AG04449 (cell line): ENCODE measurements at regions not wholly inside any gene's neighbourhood (a gene's known extent, or its start where the extent isn't known, plus 50 kb on each side); places are given as distances from the start of the nearest gene placed in this dataset.
"Not testable (repeated sequence)": the region's sequence is repeated elsewhere in the genome, so short reads cannot be mapped to it uniquely, and the experiment has no call there.

Experiments
- CTCF ChIA-PET: fragments of 350-600 bp; formaldehyde crosslinking; extraction: SDS; loops from one replicate; lab custom pipeline; 2021; ENCODE audit warnings: antibody characterized with exemption; lab: Yijun Ruan, JAX
- POLR2A ChIA-PET: fragments of 400-600, 350-600 bp; formaldehyde crosslinking; extraction: SDS; loops from one replicate; lab custom pipeline; 2020; ENCODE audit warnings: antibody characterized with exemption, inconsistent platforms; lab: Yijun Ruan, JAX
- DNase-seq: peaks from one replicate; pipeline ENCODE4 v3.0.0-alpha.2; 2010; ENCODE audit warnings: low read depth, low spot score
- H3K4me3 ChIP-seq: 2 replicates; pipeline ENCODE4 v1.5.1; 2011; ENCODE audit warnings: low read depth, mild to moderate bottlenecking, control low read depth, low read length
- TF ChIP-seq, protein P1 (sequence below): IDR thresholded peaks from one replicate; pipeline ENCODE4 v1.5.1; 2011; ENCODE audit warnings: mild to moderate bottlenecking, moderate library complexity, low read length, control low read depth, inconsistent platforms; ENCODE audit not compliant: insufficient read depth; ENCODE audit errors: missing control alignments

DNA sequence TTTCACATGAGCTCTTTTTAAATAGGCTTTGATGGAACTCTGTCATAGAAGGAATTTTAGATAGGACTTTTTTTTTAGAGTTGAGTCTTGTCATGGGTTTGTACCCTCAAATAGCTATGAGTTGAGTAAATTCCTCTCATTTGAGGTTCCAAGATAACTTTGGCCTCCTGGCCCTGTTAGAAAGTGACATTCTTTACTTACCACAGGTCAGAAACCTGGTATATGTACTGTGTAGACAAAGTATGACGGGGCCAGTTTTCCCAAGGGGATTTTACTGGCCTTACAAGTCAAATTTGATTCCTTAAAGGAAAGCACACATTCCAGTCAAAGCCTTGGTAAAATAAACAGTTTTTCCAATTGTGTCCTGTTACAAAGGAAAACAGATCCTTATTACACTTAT lies 729.3 kb upstream of the LUZP2 start:
- no peak overlapping the region for H3K4me3 ChIP-seq
- POLR2A ChIA-PET: no interaction called here
- no peak for DNase-seq
- CTCF ChIA-PET: interaction anchor here (0.9 to 1.1 kb wide), 3 partner anchors 8 to 228 kb away, joined by 3 read pairs; no protein-coding TSS in a partner anchor
- TF ChIP-seq, protein P1, sequence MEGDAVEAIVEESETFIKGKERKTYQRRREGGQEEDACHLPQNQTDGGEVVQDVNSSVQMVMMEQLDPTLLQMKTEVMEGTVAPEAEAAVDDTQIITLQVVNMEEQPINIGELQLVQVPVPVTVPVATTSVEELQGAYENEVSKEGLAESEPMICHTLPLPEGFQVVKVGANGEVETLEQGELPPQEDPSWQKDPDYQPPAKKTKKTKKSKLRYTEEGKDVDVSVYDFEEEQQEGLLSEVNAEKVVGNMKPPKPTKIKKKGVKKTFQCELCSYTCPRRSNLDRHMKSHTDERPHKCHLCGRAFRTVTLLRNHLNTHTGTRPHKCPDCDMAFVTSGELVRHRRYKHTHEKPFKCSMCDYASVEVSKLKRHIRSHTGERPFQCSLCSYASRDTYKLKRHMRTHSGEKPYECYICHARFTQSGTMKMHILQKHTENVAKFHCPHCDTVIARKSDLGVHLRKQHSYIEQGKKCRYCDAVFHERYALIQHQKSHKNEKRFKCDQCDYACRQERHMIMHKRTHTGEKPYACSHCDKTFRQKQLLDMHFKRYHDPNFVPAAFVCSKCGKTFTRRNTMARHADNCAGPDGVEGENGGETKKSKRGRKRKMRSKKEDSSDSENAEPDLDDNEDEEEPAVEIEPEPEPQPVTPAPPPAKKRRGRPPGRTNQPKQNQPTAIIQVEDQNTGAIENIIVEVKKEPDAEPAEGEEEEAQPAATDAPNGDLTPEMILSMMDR: no peak

DNA sequence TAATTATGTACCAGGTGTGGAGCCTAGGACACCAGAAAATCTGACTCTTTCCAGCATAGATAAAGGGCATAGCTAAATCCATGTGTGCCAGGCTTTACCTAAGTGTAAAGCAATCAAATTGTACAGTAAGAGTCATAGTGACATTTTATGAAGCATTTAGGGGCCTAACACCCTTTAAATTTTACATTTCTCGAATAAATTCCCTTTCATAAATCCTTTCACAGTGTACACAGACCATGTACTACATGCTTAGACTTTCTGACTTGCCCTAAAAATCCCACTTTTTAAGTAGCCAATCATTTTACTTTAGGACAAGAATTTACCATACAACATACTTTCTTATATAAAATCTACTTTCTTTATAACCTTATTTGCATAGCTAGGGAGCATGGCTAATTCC lies 727.6 kb upstream of the LUZP2 start:
- ChIA-PET CTCF (no interaction called here), POLR2A (no interaction called here)
- no peak overlapping the region for H3K4me3 ChIP-seq
- DNase-seq: no peak
- TF ChIP-seq, protein P1: no peak

DNA sequence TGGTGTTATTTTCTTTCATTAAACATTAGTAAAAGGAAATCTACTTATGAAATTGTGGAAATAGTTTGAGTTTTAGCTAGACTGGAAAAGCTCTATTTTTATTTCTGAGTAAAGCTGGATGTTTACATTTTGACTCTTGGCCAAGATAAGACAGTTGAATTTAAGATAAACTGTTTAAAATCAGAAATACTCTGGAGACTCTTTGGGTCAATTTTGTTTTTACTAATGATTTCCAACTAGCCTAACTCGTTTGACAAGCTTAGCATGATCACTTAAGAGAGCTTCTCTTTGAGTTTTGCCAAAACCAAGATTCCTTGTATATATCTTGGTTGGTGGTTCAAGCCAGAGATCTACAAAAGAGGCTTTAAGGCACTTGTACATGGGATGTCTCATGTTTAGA lies 724.8 kb upstream of the LUZP2 start:
- ChIA-PET CTCF (no interaction called here), POLR2A (no interaction called here)
- TF ChIP-seq, protein P1: no peak
- H3K4me3 ChIP-seq: no peak overlapping the region
- DNase-seq: no peak

DNA sequence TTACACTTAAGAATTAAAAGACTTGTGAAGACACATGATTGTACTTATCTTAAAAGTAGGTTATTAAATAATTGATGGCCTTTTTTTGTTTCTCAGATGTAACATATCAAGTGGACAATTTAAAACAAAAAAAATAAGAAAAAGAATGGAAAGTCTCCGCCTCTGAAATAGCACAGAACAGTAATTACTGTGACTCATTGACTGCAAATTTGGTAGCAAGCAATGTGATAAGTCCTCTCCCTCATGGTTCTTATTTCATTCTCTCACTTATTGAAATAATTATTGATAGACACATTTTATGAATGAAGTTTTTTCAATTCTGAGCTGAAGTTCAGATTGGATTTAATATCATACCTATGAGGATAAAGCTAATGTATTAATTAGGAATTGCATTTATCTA lies 717.9 kb upstream of the LUZP2 start:
- ChIA-PET CTCF (interaction anchor here (1.1 kb wide), 1 partner anchor 10 kb away, joined by 3 read pairs; no protein-coding TSS in a partner anchor), POLR2A (no interaction called here)
- H3K4me3 ChIP-seq: no peak overlapping the region
- TF ChIP-seq, protein P1: no peak
- DNase-seq: no peak

DNA sequence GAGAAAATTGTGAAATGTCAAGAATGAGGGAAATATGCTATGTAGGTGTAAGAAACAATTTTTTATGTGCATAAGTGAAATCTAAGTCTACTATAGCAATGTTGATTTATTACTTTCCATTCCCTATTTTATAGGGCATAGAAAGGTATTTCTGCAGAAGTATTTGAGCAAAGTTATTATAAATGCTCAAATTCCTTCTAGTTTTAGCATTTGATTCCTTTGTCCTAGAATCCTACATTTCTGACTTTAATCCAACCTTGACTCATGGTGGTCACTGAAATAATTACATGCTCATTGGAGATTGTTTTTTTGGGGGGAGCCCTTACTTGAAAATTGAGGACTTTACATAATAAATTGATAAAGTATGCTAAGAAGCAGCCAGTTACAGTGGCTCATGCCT lies 716.6 kb upstream of the LUZP2 start:
- DNase-seq: no peak
- CTCF ChIA-PET: interaction anchor here (0.7 kb wide), 1 partner anchor 607 kb away, joined by 3 read pairs; no protein-coding TSS in a partner anchor
- H3K4me3 ChIP-seq: no peak overlapping the region
- POLR2A ChIA-PET: interaction anchor here (0.5 kb wide), 1 partner anchor 241 kb away, joined by 3 read pairs; no protein-coding TSS in a partner anchor
- TF ChIP-seq, protein P1: no peak

DNA sequence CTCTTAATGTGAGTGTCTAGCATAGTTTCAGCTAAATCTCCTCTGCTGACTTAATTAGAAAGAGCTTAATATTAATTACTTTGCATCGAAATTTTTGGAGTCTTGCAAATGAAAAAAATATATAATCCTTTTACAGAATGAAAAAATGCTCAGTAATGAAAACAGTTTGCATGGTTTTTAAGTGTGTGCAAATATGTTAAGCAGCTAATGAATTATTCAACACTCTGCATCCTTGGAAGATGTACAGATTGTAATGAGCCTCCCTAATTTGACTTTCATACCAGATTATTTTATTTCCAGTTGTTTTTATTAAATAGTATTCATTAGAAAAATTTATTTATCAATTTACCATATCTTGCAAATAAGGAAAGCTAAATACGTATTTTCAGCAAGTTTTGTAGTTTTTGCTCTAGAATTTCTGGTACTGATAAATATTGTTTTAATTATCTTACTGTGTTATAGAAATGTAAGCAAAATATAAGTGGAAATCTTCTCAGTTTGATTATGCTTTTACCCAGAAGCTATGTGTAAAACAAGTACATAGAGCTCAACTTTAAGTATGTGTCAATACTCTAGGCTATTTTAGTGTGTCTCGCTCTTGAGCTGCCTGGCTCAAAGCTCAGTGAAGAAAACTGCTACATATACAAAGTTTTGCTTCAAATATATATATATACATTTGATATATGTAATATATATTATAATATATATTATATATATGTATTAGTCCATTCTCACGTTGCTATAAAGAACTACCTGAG lies 714.9 kb upstream of the LUZP2 start:
- ChIA-PET CTCF (interaction anchor here (1.2 kb wide), 1 partner anchor 243 kb away, joined by 6 read pairs; no protein-coding TSS in a partner anchor), POLR2A (interaction anchor here (0.7 kb wide), 1 partner anchor 12 kb away, joined by 3 read pairs; no protein-coding TSS in a partner anchor)
- no peak for DNase-seq
- no peak overlapping the region for H3K4me3 ChIP-seq
- TF ChIP-seq, protein P1: no peak

DNA sequence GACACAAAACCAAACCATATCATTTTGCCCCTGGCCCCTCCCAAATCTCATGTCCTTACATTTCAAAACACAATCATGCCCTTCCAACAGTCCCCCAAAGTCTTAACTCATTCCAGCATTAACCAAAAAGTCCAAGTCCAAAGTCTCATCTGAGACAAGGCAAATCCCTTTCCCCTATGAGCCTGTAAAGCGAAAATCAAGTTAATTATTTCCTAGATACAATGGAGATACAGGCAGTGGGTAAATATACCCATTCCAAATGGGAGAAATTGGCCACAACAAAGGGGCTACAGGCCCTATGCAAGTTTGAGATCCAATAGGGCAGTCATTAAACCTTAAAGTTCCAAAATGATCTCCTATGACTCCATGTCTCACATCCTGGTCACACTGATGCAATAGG lies 709.9 kb upstream of the LUZP2 start:
- DNase-seq, CTCF ChIA-PET, POLR2A ChIA-PET, H3K4me3 ChIP-seq: not testable (repeated sequence)
